H9 (cell line): ENCODE measurements at regions not wholly inside any gene's neighbourhood (a gene's known extent, or its start where the extent isn't known, plus 50 kb on each side); places are given as distances from the start of the nearest gene placed in this dataset.

Experiments
- DNase-seq: peaks from one replicate; pipeline ENCODE4 v3.0.0-alpha.2; 2017
- H2AFZ ChIP-seq: one replicate; pipeline ENCODE4 v1.6.1; 2013; ENCODE audit warnings: mild to moderate bottlenecking, low read length, control low read depth, moderate library complexity
- H2AK5ac ChIP-seq: 2 replicates; pipeline ENCODE4 v1.6.1; 2013; ENCODE audit warnings: low read length, control low read depth, mixed read lengths; ENCODE audit not compliant: insufficient read length
- H2BK120ac ChIP-seq: one replicate; pipeline ENCODE4 v1.6.1; 2013; ENCODE audit warnings: low read depth, mild to moderate bottlenecking, low read length, control low read depth, inconsistent platforms; ENCODE audit not compliant: poor library complexity, severe bottlenecking
- H2BK12ac ChIP-seq: 2 replicates; pipeline ENCODE4 v1.6.1; 2013; ENCODE audit warnings: low read length, control low read depth, mixed read lengths, low read depth; ENCODE audit not compliant: insufficient read length
- H2BK15ac ChIP-seq: 2 replicates; pipeline ENCODE4 v1.6.1; 2013; ENCODE audit warnings: low read depth, low read length, control low read depth
- H2BK20ac ChIP-seq: one replicate; pipeline ENCODE4 v1.6.1; 2013; ENCODE audit warnings: low read depth, mild to moderate bottlenecking, low read length, control low read depth, inconsistent platforms; ENCODE audit not compliant: poor library complexity, severe bottlenecking
- H2BK5ac ChIP-seq: 2 replicates; pipeline ENCODE4 v1.6.1; 2013; ENCODE audit warnings: low read length, control low read depth, mixed read lengths; ENCODE audit not compliant: insufficient read length
- H3K14ac ChIP-seq: 2 replicates; pipeline ENCODE4 v1.6.1; 2013; ENCODE audit warnings: low read length, control low read depth; ENCODE audit not compliant: insufficient read depth
- H3K18ac ChIP-seq: 2 replicates; pipeline ENCODE4 v1.6.1; 2013; ENCODE audit warnings: low read depth, mild to moderate bottlenecking, mixed read lengths, low read length, control low read depth; ENCODE audit not compliant: insufficient read length
- H3K23ac ChIP-seq: 2 replicates; pipeline ENCODE4 v1.6.1; 2013; ENCODE audit warnings: low read length, control low read depth, mixed read lengths, low read depth; ENCODE audit not compliant: insufficient read length
- H3K23me2 ChIP-seq: 2 replicates; pipeline ENCODE4 v1.6.1; 2013; ENCODE audit warnings: low read depth, mild to moderate bottlenecking, mixed read lengths, low read length, control low read depth; ENCODE audit not compliant: insufficient read length, poor library complexity, severe bottlenecking
- H3K27ac ChIP-seq: 2 replicates; pipeline ENCODE4 v1.5.1; 2013; ENCODE audit warnings: low read length, control low read depth, mixed read lengths, low read depth; ENCODE audit not compliant: insufficient read length
- H3K27me3 ChIP-seq: 2 replicates; pipeline ENCODE4 v1.6.1; 2013; ENCODE audit warnings: low read length, control low read depth, inconsistent platforms; ENCODE audit not compliant: insufficient read depth
- H3K4ac ChIP-seq: 2 replicates; pipeline ENCODE4 v1.6.1; 2013; ENCODE audit warnings: low read depth, mild to moderate bottlenecking, control low read depth, inconsistent platforms, low read length, moderate library complexity
- H3K4me1 ChIP-seq: 2 replicates; pipeline ENCODE4 v1.6.1; 2013; ENCODE audit warnings: low read length, control low read depth, inconsistent platforms; ENCODE audit not compliant: insufficient read depth
- H3K4me2 ChIP-seq: 2 replicates; pipeline ENCODE4 v1.6.1; 2013; ENCODE audit warnings: low read length, control low read depth, mixed read lengths; ENCODE audit not compliant: insufficient read length, insufficient read depth
- H3K56ac ChIP-seq: 2 replicates; pipeline ENCODE4 v1.6.1; 2013; ENCODE audit warnings: low read depth, mild to moderate bottlenecking, mixed read lengths, low read length, control low read depth; ENCODE audit not compliant: insufficient read length
- H3K79me1 ChIP-seq: 2 replicates; pipeline ENCODE4 v1.6.1; 2013; ENCODE audit warnings: low read depth, mild to moderate bottlenecking, moderate library complexity, low read length, control low read depth, inconsistent platforms; ENCODE audit not compliant: insufficient read depth, poor library complexity, severe bottlenecking
- H3K79me2 ChIP-seq: 2 replicates; pipeline ENCODE4 v1.6.1; 2013; ENCODE audit warnings: low read length, control low read depth, inconsistent platforms; ENCODE audit not compliant: insufficient read depth
- H3K9ac ChIP-seq: 2 replicates; pipeline ENCODE4 v1.6.1; 2013; ENCODE audit warnings: low read length, control low read depth, mixed read lengths; ENCODE audit not compliant: insufficient read length; ENCODE audit errors: extremely low read depth
- H3K9me3 ChIP-seq: one replicate; pipeline ENCODE4 v1.6.1; 2013; ENCODE audit warnings: low read depth, low read length, inconsistent platforms; ENCODE audit not compliant: control insufficient read depth
- H3T11ph ChIP-seq: one replicate; pipeline ENCODE4 v1.6.1; 2013; ENCODE audit warnings: mild to moderate bottlenecking, low read length, control low read depth, inconsistent platforms
- H4K20me1 ChIP-seq: one replicate; pipeline ENCODE4 v1.6.1; 2013; ENCODE audit not compliant: control insufficient read depth, insufficient read length, insufficient read depth
- H4K5ac ChIP-seq: 2 replicates; pipeline ENCODE4 v1.6.1; 2013; ENCODE audit warnings: low read depth, mild to moderate bottlenecking, mixed read lengths, low read length, control low read depth; ENCODE audit not compliant: insufficient read length
- H4K8ac ChIP-seq: replicated peaks from 2 replicates; pipeline ENCODE4 v1.6.1; 2013; ENCODE audit warnings: low read length, control low read depth, mixed read lengths, low read depth; ENCODE audit not compliant: insufficient read length
- H4K91ac ChIP-seq: 2 replicates; pipeline ENCODE4 v1.6.1; 2013; ENCODE audit warnings: low read depth, mild to moderate bottlenecking, moderate library complexity, mixed read lengths, low read length, control low read depth; ENCODE audit not compliant: insufficient read length
- H3K27ac Mint-ChIP-seq, 3 experiments: 2 replicates in 2 of 3; 3 replicates in 1 of 3; pipeline ENCODE4 v1.8.0; 2020 to 2021; ENCODE audit warnings: mixed read lengths in 3 of 3, mild to moderate bottlenecking in 1 of 3, moderate library complexity in 1 of 3
- H3K27me3 Mint-ChIP-seq: 2 replicates; pipeline ENCODE4 v1.8.0; 2021; ENCODE audit warnings: low read depth, mild to moderate bottlenecking, moderate library complexity, mixed read lengths
- H3K36me3 Mint-ChIP-seq, 3 experiments: 2 replicates in 2 of 3; 3 replicates in 1 of 3; pipeline ENCODE4 v1.8.0; 2020 to 2021; ENCODE audit warnings: low read depth in 3 of 3, mixed read lengths in 3 of 3; ENCODE audit not compliant: insufficient read depth in 1 of 3
- H3K4me1 Mint-ChIP-seq, 2 experiments: 2 replicates each; pipeline ENCODE4 v1.8.0; 2020; ENCODE audit warnings: mixed read lengths in 2 of 2
- H3K4me3 Mint-ChIP-seq, 2 experiments: 2 replicates in 1 of 2; 3 replicates in 1 of 2; pipeline ENCODE4 v1.8.0; 2020 to 2021; ENCODE audit warnings: mild to moderate bottlenecking in 2 of 2, mixed read lengths in 2 of 2, moderate library complexity in 1 of 2
- H3K9me3 Mint-ChIP-seq, 2 experiments: 2 replicates in 1 of 2; 3 replicates in 1 of 2; pipeline ENCODE4 v1.8.0; 2020; ENCODE audit warnings: mild to moderate bottlenecking in 2 of 2, mixed read lengths in 2 of 2, moderate library complexity in 1 of 2
- CTCF ChIP-seq: fragments of 200-600 bp; sonication (generic); conservative IDR thresholded peaks from 3 replicates; pipeline ENCODE4 v1.8.0; 2021; ENCODE audit warnings: antibody characterized with exemption, mild to moderate bottlenecking
- WGBS: extraction: QIAGEN DNeasy Blood & Tissue Kit; methylation state at CpG from one replicate; pipeline ENCODE4 v1.1.7; 2013; ENCODE audit warnings: missing lambda C conversion rate, low lambda C conversion rate, mixed read lengths; ENCODE audit not compliant: insufficient read length; ENCODE audit errors: extremely low coverage; 5-methylcytosine and 5-hydroxymethylcytosine counted together

GRCh38 chr5:153014194-153014593 is 476.3 kb upstream of the GRIA1 start:
- H3K27ac Mint-ChIP-seq, result no peak overlapping the region
- Histone ChIP-seq H3K27me3 (no peaks in the 10 kb centered on the region), H4K5ac (no peak overlapping the region), H3T11ph (no peak overlapping the region), H2BK120ac (no peak overlapping the region), H3K4me1 (no peaks in the 10 kb centered on the region), H3K79me2 (no peaks in the 10 kb centered on the region), H2BK5ac (no peak overlapping the region), H2AFZ (no peak overlapping the region), H4K8ac (no peak overlapping the region), H3K23ac (no peak overlapping the region), H3K4me2 (no peak overlapping the region), H3K4ac (no peak overlapping the region), H3K79me1 (no peaks in the 10 kb centered on the region), H3K23me2 (no peaks in the 10 kb centered on the region), H4K91ac (no peak overlapping the region), H2AK5ac (no peak overlapping the region), H4K20me1 (no peaks in the 10 kb centered on the region), H3K9me3 (no peaks in the 10 kb centered on the region), H2BK15ac (no peak overlapping the region), H3K27ac (no peak overlapping the region), H2BK12ac (no peak overlapping the region), H3K9ac (no peak overlapping the region), H2BK20ac (no peak overlapping the region), H3K14ac (no peak overlapping the region), H3K56ac (no peak overlapping the region), H3K18ac (no peak overlapping the region)
- peaks cover 0 to 16% (median 2%) of the 10 kb centered on the region in 3 experiments; a peak in 5 of 7 replicates for H3K36me3 Mint-ChIP-seq
- no CpG with 5 or more reads among the region's 4 CpGs for WGBS
- no peak for DNase-seq
- H3K9me3 Mint-ChIP-seq, result peaks cover 2 to 3% of the 10 kb centered on the region in 2 experiments; a peak in 3 of 5 replicates
- no peaks in the 10 kb centered on the region for H3K27me3 Mint-ChIP-seq
- no peak for TF ChIP-seq CTCF
- no peak overlapping the region for H3K4me3 Mint-ChIP-seq
- H3K4me1 Mint-ChIP-seq, result peaks cover 7 to 13% of the 10 kb centered on the region in 2 experiments
